ENCODE measurements at regions not wholly inside any gene's neighbourhood (a gene's known extent, or its start where the extent isn't known, plus 50 kb on each side); places are given as distances from the start of the nearest gene placed in this dataset.

GRCh38 chr3:102530415-102531181, 95.8 kb downstream of the ZPLD1 start:
- no peak for TF ChIP-seq CTCF (IDR thresholded peaks at IDR 0.05)
- no peak for TF ChIP-seq POLR2A (IDR thresholded peaks at IDR 0.05)
